ENCODE measurements at regions not wholly inside any gene's neighbourhood (a gene's known extent, or its start where the extent isn't known, plus 50 kb on each side); places are given as distances from the start of the nearest gene placed in this dataset.

DNA sequence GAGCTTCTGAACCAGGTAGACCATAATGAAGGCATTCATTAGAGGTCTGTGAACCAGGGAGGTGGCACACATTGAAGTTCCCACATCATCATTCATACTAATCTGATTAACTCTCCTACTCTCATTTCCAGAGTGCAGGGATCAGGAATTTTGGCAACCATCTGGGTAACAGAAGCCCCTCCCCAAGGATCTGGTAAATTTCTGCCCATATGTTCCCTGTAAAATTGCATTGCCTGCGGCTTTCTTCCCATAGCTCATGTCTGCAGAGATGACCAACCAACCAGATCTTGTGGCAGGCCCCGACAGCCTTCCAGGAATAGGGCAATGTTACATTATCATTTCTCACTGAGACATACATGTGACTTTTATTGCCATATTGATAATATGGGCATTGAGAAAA is 111.4 kb upstream of the CHL1 start:
- TF ChIP-seq, protein P1, sequence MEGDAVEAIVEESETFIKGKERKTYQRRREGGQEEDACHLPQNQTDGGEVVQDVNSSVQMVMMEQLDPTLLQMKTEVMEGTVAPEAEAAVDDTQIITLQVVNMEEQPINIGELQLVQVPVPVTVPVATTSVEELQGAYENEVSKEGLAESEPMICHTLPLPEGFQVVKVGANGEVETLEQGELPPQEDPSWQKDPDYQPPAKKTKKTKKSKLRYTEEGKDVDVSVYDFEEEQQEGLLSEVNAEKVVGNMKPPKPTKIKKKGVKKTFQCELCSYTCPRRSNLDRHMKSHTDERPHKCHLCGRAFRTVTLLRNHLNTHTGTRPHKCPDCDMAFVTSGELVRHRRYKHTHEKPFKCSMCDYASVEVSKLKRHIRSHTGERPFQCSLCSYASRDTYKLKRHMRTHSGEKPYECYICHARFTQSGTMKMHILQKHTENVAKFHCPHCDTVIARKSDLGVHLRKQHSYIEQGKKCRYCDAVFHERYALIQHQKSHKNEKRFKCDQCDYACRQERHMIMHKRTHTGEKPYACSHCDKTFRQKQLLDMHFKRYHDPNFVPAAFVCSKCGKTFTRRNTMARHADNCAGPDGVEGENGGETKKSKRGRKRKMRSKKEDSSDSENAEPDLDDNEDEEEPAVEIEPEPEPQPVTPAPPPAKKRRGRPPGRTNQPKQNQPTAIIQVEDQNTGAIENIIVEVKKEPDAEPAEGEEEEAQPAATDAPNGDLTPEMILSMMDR (conservative IDR thresholded peaks at IDR 0.05; ENCODE audit: low read length), result no peak
- no peak for TF ChIP-seq EZH2phosphoT487 (IDR thresholded peaks at IDR 0.05; ENCODE audit: borderline replicate concordance)
